ENCODE measurements at regions not wholly inside any gene's neighbourhood (a gene's known extent, or its start where the extent isn't known, plus 50 kb on each side); places are given as distances from the start of the nearest gene placed in this dataset.

- no peak overlapping the region for H3K4me2 ChIP-seq (replicated peaks; ENCODE audit: extremely low read depth, low read length, poor library complexity, severe bottlenecking)
- H3K27ac ChIP-seq (ENCODE audit: low read depth in 1 of 2, low read length in 2 of 2): peak overlapping the region; percentile 15 to 74
- Mint-ChIP-seq H3K27ac (peak overlapping the region; percentile 76 to 94 (median 85)), H3K9me3 (peaks cover 0 to 4% (median 0%) of the 10 kb centered on the region in 7 donors), H3K4me1 (peaks cover 74% of the 10 kb centered on the region), H3K4me3 (no peak overlapping the region), H3K27me3 (ENCODE audit: low read depth in 3 of 3) (peaks cover 0 to 2% (median 0%) of the 10 kb centered on the region in 3 donors), H3K36me3 (peaks cover 3 to 7% of the 10 kb centered on the region in 2 donors)
- H3K79me2 ChIP-seq (ENCODE audit: insufficient read depth, low read length): peaks cover 5% of the 10 kb centered on the region
- WGBS (ENCODE audit: insufficient coverage): 91% methylated on average over 4 of the region's 6 CpGs
- intact Hi-C loops (cut with micrococcal nuclease): loop anchor here in 1 of 2 donors (2.0 kb wide), 2 partner anchors 44 to 118 kb away; no protein-coding TSS in a partner anchor
- TF ChIP-seq CTCF (IDR thresholded peaks at IDR 0.05): no peak
- H4K20me1 ChIP-seq (ENCODE audit: insufficient read depth, low read length): no peaks in the 10 kb centered on the region
- no peak overlapping the region for H2AFZ ChIP-seq (ENCODE audit: insufficient read depth, low read depth, low read length, poor library complexity, severe bottlenecking)
- no peaks in the 10 kb centered on the region for H3K9me3 ChIP-seq (replicated peaks in 1 of 2; ENCODE audit: control insufficient read depth in 1 of 2, insufficient read depth in 1 of 2, low read length in 2 of 2)
- H3K36me3 ChIP-seq (replicated peaks in 1 of 2; ENCODE audit: control insufficient read depth in 1 of 2, insufficient read depth in 2 of 2, low read length in 2 of 2): no peaks in the 10 kb centered on the region
- H3K4me1 ChIP-seq (ENCODE audit: control insufficient read depth in 1 of 2, insufficient read depth in 2 of 2, low read length in 2 of 2): peaks cover 59 to 64% of the 10 kb centered on the region in 2 donors
- peak in 2 of 3 donors; percentile 83 to 86 for DNase-seq
- no peak overlapping the region for H3K9ac ChIP-seq (ENCODE audit: insufficient read depth, low read length, poor library complexity, severe bottlenecking)
- peak overlapping the region in 1 of 3 experiments; percentile 7 for H3K4me3 ChIP-seq (replicated peaks in 1 of 3; ENCODE audit: low read depth in 2 of 3, low read length in 3 of 3)
- H3K27me3 ChIP-seq (ENCODE audit: control insufficient read depth in 2 of 2, insufficient read depth in 2 of 2, low read length in 2 of 2): no peaks in the 10 kb centered on the region
Observed at GRCh38 chr1:234730770-234731568, 121.0 kb upstream of the IRF2BP2 start.

GRCh38 chr1:234730475-234730769 is 120.4 kb upstream of the IRF2BP2 start:
- H3K27me3 Mint-ChIP-seq (ENCODE audit: low read depth in 3 of 3): peaks cover 0 to 2% (median 0%) of the 10 kb centered on the region in 3 donors
- H3K27ac Mint-ChIP-seq: peak overlapping the region; percentile 30 to 94 (median 79)
- no peaks in the 10 kb centered on the region for H3K36me3 ChIP-seq (replicated peaks in 1 of 2; ENCODE audit: control insufficient read depth in 1 of 2, insufficient read depth in 2 of 2, low read length in 2 of 2)
- no peak overlapping the region for H3K4me2 ChIP-seq (replicated peaks; ENCODE audit: extremely low read depth, low read length, poor library complexity, severe bottlenecking)
- peak overlapping the region in 1 of 3 experiments; percentile 7 for H3K4me3 ChIP-seq (replicated peaks in 1 of 3; ENCODE audit: low read depth in 2 of 3, low read length in 3 of 3)
- peaks cover 64 to 69% of the 10 kb centered on the region in 2 donors for H3K4me1 ChIP-seq (ENCODE audit: control insufficient read depth in 1 of 2, insufficient read depth in 2 of 2, low read length in 2 of 2)
- H3K4me3 Mint-ChIP-seq: no peak overlapping the region
- H2AFZ ChIP-seq (ENCODE audit: insufficient read depth, low read depth, low read length, poor library complexity, severe bottlenecking): no peak overlapping the region
- H4K20me1 ChIP-seq (ENCODE audit: insufficient read depth, low read length): no peaks in the 10 kb centered on the region
- no peaks in the 10 kb centered on the region for H3K9me3 ChIP-seq (replicated peaks in 1 of 2; ENCODE audit: control insufficient read depth in 1 of 2, insufficient read depth in 1 of 2, low read length in 2 of 2)
- no peak for DNase-seq
- no peak for TF ChIP-seq CTCF (IDR thresholded peaks at IDR 0.05)
- intact Hi-C loops (cut with micrococcal nuclease): loop anchor here in 1 of 2 donors (2.0 kb wide), 2 partner anchors 44 to 118 kb away; no protein-coding TSS in a partner anchor
- H3K9ac ChIP-seq (ENCODE audit: insufficient read depth, low read length, poor library complexity, severe bottlenecking): no peak overlapping the region
- peaks cover 0 to 4% (median 0%) of the 10 kb centered on the region in 7 donors for H3K9me3 Mint-ChIP-seq
- H3K36me3 Mint-ChIP-seq: peaks cover 4 to 8% of the 10 kb centered on the region in 2 donors
- WGBS (ENCODE audit: insufficient coverage): 29% methylated on average over 1 of the region's 1 CpG
- peaks cover 9% of the 10 kb centered on the region for H3K79me2 ChIP-seq (ENCODE audit: insufficient read depth, low read length)
- peak overlapping the region; percentile 15 to 74 for H3K27ac ChIP-seq (ENCODE audit: low read depth in 1 of 2, low read length in 2 of 2)
- no peaks in the 10 kb centered on the region for H3K27me3 ChIP-seq (ENCODE audit: control insufficient read depth in 2 of 2, insufficient read depth in 2 of 2, low read length in 2 of 2)
- H3K4me1 Mint-ChIP-seq: peaks cover 77% of the 10 kb centered on the region

Measured in CD14-positive monocyte (primary cell).